ENCODE measurements at regions not wholly inside any gene's neighbourhood (a gene's known extent, or its start where the extent isn't known, plus 50 kb on each side); places are given as distances from the start of the nearest gene placed in this dataset.
"Not testable (repeated sequence)": the region's sequence is repeated elsewhere in the genome, so short reads cannot be mapped to it uniquely, and the experiment has no call there.

- DNase-seq (ENCODE audit: low spot score): no peak
Measured at GRCh38 chr14:53742233-53742620, 214.4 kb downstream of the BMP4 start.

- DNase-seq (ENCODE audit: low spot score): no peak
Measured at GRCh38 chr14:53741479-53742232, 215.0 kb downstream of the BMP4 start.

- no peak for DNase-seq (ENCODE audit: low spot score)
Measured at GRCh38 chr14:53740570-53740969, 216.1 kb downstream of the BMP4 start.

- no peak for DNase-seq (ENCODE audit: low spot score)
Measured at GRCh38 chr14:53735916-53736315, 220.7 kb downstream of the BMP4 start.

- no peak for DNase-seq (ENCODE audit: low spot score)
Measured at GRCh38 chr14:53723221-53723620, 233.4 kb downstream of the BMP4 start.

GRCh38 chr14:53719536-53719935 is 237.1 kb downstream of the BMP4 start:
- no peak for DNase-seq (ENCODE audit: low spot score)

GRCh38 chr14:53716578-53716977 is 240.0 kb downstream of the BMP4 start:
- no peak for DNase-seq (ENCODE audit: low spot score)

GRCh38 chr14:53715193-53715721 is 241.4 kb downstream of the BMP4 start:
- peak; percentile 2 for DNase-seq (ENCODE audit: low spot score)

- no peak for DNase-seq (ENCODE audit: low spot score)
Measured at GRCh38 chr14:53714495-53715192, 242.0 kb downstream of the BMP4 start.

- DNase-seq (ENCODE audit: low spot score): not testable (repeated sequence)
Measured at GRCh38 chr14:53712901-53713300, 243.7 kb downstream of the BMP4 start.

GRCh38 chr14:53711205-53711604 is 245.4 kb downstream of the BMP4 start:
- DNase-seq (ENCODE audit: low spot score): no peak

- no peak for DNase-seq (ENCODE audit: low spot score)
Measured at GRCh38 chr14:53710615-53711014, 246.0 kb downstream of the BMP4 start.

GRCh38 chr14:53709381-53709780 is 247.2 kb downstream of the BMP4 start:
- DNase-seq (ENCODE audit: low spot score): no peak

- no peak for DNase-seq (ENCODE audit: low spot score)
Measured at GRCh38 chr14:53703457-53703856, 253.2 kb downstream of the BMP4 start.

GRCh38 chr14:53701108-53701875 is 255.3 kb downstream of the BMP4 start:
- no peak for DNase-seq (ENCODE audit: low spot score)

GRCh38 chr14:53696217-53696965 is 260.2 kb downstream of the BMP4 start:
- no peak for DNase-seq (ENCODE audit: low spot score)

- DNase-seq (ENCODE audit: low spot score): no peak
Measured at GRCh38 chr14:53695692-53696214, 260.9 kb downstream of the BMP4 start.

- DNase-seq (ENCODE audit: low spot score): no peak
Measured at GRCh38 chr14:53692885-53693284, 263.7 kb downstream of the BMP4 start.

GRCh38 chr14:53692451-53692850 is 264.2 kb downstream of the BMP4 start:
- no peak for DNase-seq (ENCODE audit: low spot score)

- DNase-seq (ENCODE audit: low spot score): no peak
Measured at GRCh38 chr14:53683229-53683628, 273.4 kb downstream of the BMP4 start.

- no peak for DNase-seq (ENCODE audit: low spot score)
Measured at GRCh38 chr14:53672526-53672925, 284.1 kb downstream of the BMP4 start.

- no peak for DNase-seq (ENCODE audit: low spot score)
Measured at GRCh38 chr14:53670701-53671100, 285.9 kb downstream of the BMP4 start.

Measured in putamen (tissue), 1 donor.